ENCODE measurements at regions not wholly inside any gene's neighbourhood (a gene's known extent, or its start where the extent isn't known, plus 50 kb on each side); places are given as distances from the start of the nearest gene placed in this dataset.

GRCh38 chr2:151027151-151027550 lies 234.5 kb downstream of the RBM43 start:
- CTCF ChIA-PET, result no interaction called here
- no peaks in the 10 kb centered on the region for H3K9me3 ChIP-seq (replicated peaks; ENCODE audit: control insufficient read depth, insufficient read depth, low read length)
- no peaks in the 10 kb centered on the region for H3K9me1 ChIP-seq (replicated peaks; ENCODE audit: control insufficient read depth, extremely low read depth, insufficient read depth, low read length)
- no peak overlapping the region for H3K4me3 ChIP-seq (replicated peaks in 1 of 3; ENCODE audit: insufficient read depth in 1 of 3, low read depth in 1 of 3, low read length in 3 of 3)
- FAIRE-seq, result no peak
- intact Hi-C loops (cut with micrococcal nuclease), result no loop called here
- peaks cover 0 to 2% of the 10 kb centered on the region in 2 experiments for H3K27me3 ChIP-seq (ENCODE audit: control insufficient read depth in 2 of 2, insufficient read depth in 2 of 2, low read length in 2 of 2)
- TF ChIP-seq JUN (IDR thresholded peaks at IDR 0.05; ENCODE audit: borderline replicate concordance, insufficient read depth, insufficient read length, low read depth), result no peak
- TF ChIP-seq, protein P1, sequence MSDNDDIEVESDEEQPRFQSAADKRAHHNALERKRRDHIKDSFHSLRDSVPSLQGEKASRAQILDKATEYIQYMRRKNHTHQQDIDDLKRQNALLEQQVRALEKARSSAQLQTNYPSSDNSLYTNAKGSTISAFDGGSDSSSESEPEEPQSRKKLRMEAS (IDR thresholded peaks at IDR 0.05; ENCODE audit: insufficient read depth, insufficient read length), result no peak
- no peak for TF ChIP-seq EZH2 (IDR thresholded peaks at IDR 0.05; ENCODE audit: borderline replicate concordance, low read depth, low read length, severe bottlenecking)
- no peak for TF ChIP-seq CTCF (IDR thresholded peaks at IDR 0.05; ENCODE audit: extremely low read depth in 1 of 2, insufficient read depth in 1 of 2, low read depth in 1 of 2, low read length in 2 of 2)
- no peak for TF ChIP-seq POLR2AphosphoS5 (IDR thresholded peaks at IDR 0.05; ENCODE audit: insufficient read depth, low read depth, low read length)
- no peak for TF ChIP-seq GATA2 (IDR thresholded peaks at IDR 0.05; ENCODE audit: insufficient read depth, insufficient read length, low read depth, low read length)
- TF ChIP-seq MYC (IDR thresholded peaks at IDR 0.05; ENCODE audit: low read depth, low read length), result no peak
- H4K20me1 ChIP-seq (replicated peaks; ENCODE audit: control insufficient read depth, extremely low read depth, insufficient read depth, low read length), result no peaks in the 10 kb centered on the region
- no peak overlapping the region for H3K4me2 ChIP-seq (ENCODE audit: insufficient read depth, low read length)
- H3K9ac ChIP-seq (replicated peaks; ENCODE audit: extremely low read depth, insufficient read depth, low read length), result no peak overlapping the region
- no peak overlapping the region for H2AFZ ChIP-seq (ENCODE audit: low read depth, low read length)
- POLR2A ChIA-PET, result no interaction called here
- no peaks in the 10 kb centered on the region for H3K36me3 ChIP-seq (ENCODE audit: control insufficient read depth in 2 of 2, extremely low read depth in 1 of 2, insufficient read depth in 2 of 2, low read length in 2 of 2)
- no peak for DNase-seq (ENCODE audit: low read depth, low spot score)
- no peak overlapping the region for H3K27ac ChIP-seq (ENCODE audit: insufficient read depth, low read depth, low read length)
- H3K4me1 ChIP-seq (ENCODE audit: control insufficient read depth, extremely low read depth, insufficient read depth, low read length), result no peaks in the 10 kb centered on the region
- no peaks in the 10 kb centered on the region for H3K79me2 ChIP-seq (ENCODE audit: control insufficient read depth, insufficient read depth, low read length)
- dilution Hi-C loops (cut with MboI; ENCODE audit: extremely low pct_ligation_motif_present, low sequenced_read_pairs), result no loop called here
- no TSS peak for BruUV-seq (replicated peaks)

Data from endothelial cell of umbilical vein (primary cell).